ENCODE measurements at regions not wholly inside any gene's neighbourhood (a gene's known extent, or its start where the extent isn't known, plus 50 kb on each side); places are given as distances from the start of the nearest gene placed in this dataset.
"Not testable (repeated sequence)": the region's sequence is repeated elsewhere in the genome, so short reads cannot be mapped to it uniquely, and the experiment has no call there.

- no peak for DNase-seq
These were observed 1168.4 kb upstream of the CITED2 start for GRCh38 chr6:140542863-140543262.

- DNase-seq: no peak
These were observed 1166.8 kb upstream of the CITED2 start for GRCh38 chr6:140541288-140541687.

- DNase-seq: no peak
These were observed 1166.3 kb upstream of the CITED2 start for GRCh38 chr6:140540743-140541142.

GRCh38 chr6:140538926-140539325 is 1164.5 kb upstream of the CITED2 start:
- no peak for DNase-seq

GRCh38 chr6:140537834-140538705 is 1163.6 kb upstream of the CITED2 start:
- DNase-seq: no peak

- DNase-seq: no peak
These were observed 1162.8 kb upstream of the CITED2 start for GRCh38 chr6:140537211-140537610.

- no peak for DNase-seq
These were observed 1161.1 kb upstream of the CITED2 start for GRCh38 chr6:140535511-140535910.

GRCh38 chr6:140533526-140533925 is 1159.1 kb upstream of the CITED2 start:
- no peak for DNase-seq

- no peak for DNase-seq
These were observed 1130.3 kb upstream of the CITED2 start for GRCh38 chr6:140504776-140505175.

GRCh38 chr6:140500849-140501248 is 1126.4 kb upstream of the CITED2 start:
- no peak for DNase-seq

- no peak for DNase-seq
These were observed 1125.2 kb upstream of the CITED2 start for GRCh38 chr6:140499607-140500006.

GRCh38 chr6:140494321-140495108 is 1120.1 kb upstream of the CITED2 start:
- DNase-seq: no peak

- not testable (repeated sequence) for DNase-seq
These were observed 1119.0 kb upstream of the CITED2 start for GRCh38 chr6:140493470-140493869.

GRCh38 chr6:140490081-140490480 is 1115.6 kb upstream of the CITED2 start:
- no peak for DNase-seq

GRCh38 chr6:140487586-140487985 is 1113.1 kb upstream of the CITED2 start:
- DNase-seq: no peak

- DNase-seq: no peak
These were observed 1112.3 kb upstream of the CITED2 start for GRCh38 chr6:140486450-140487361.

- DNase-seq: no peak
These were observed 1111.4 kb upstream of the CITED2 start for GRCh38 chr6:140485740-140486449.

- DNase-seq: no peak
These were observed 1106.4 kb upstream of the CITED2 start for GRCh38 chr6:140480852-140481251.

GRCh38 chr6:140478631-140479030 is 1104.2 kb upstream of the CITED2 start:
- no peak for DNase-seq

- no peak for DNase-seq
These were observed 1100.6 kb upstream of the CITED2 start for GRCh38 chr6:140475086-140475485.

- DNase-seq: no peak
These were observed 1090.3 kb upstream of the CITED2 start for GRCh38 chr6:140464720-140465119.

- DNase-seq: no peak
These were observed 1088.9 kb upstream of the CITED2 start for GRCh38 chr6:140463312-140463710.
